C4-2B (cell line): ENCODE measurements at regions not wholly inside any gene's neighbourhood (a gene's known extent, or its start where the extent isn't known, plus 50 kb on each side); places are given as distances from the start of the nearest gene placed in this dataset.

Source experiments
- H3K27ac ChIP-seq: fragments of 450-650 bp; 2 replicates; pipeline ENCODE4 v1.5.1; 2017
- CTCF ChIP-seq: fragments of 450-650 bp; conservative IDR thresholded peaks from 2 replicates; pipeline ENCODE4 v1.5.1; 2017; ENCODE audit warnings: mild to moderate bottlenecking
- ZFX ChIP-seq: fragments of 450-650 bp; IDR thresholded peaks from 2 replicates; pipeline ENCODE4 v1.6.1; 2017

- TF ChIP-seq CTCF = no peak
- TF ChIP-seq ZFX = no peak
- H3K27ac ChIP-seq = no peak overlapping the region
These were observed 250.1 kb downstream of the SQOR start for GRCh38 chr15:45884755-45885445.

GRCh38 chr15:45885801-45886200 is 251.0 kb downstream of the SQOR start:
- TF ChIP-seq ZFX (no peak), CTCF (peak; percentile 8; the same call in 1 of the 2 replicates)
- H3K27ac ChIP-seq = no peak overlapping the region

- H3K27ac ChIP-seq = no peak overlapping the region
- TF ChIP-seq ZFX (no peak), CTCF (no peak)
These were observed 256.9 kb downstream of the SQOR start for GRCh38 chr15:45891766-45892165.

DNA sequence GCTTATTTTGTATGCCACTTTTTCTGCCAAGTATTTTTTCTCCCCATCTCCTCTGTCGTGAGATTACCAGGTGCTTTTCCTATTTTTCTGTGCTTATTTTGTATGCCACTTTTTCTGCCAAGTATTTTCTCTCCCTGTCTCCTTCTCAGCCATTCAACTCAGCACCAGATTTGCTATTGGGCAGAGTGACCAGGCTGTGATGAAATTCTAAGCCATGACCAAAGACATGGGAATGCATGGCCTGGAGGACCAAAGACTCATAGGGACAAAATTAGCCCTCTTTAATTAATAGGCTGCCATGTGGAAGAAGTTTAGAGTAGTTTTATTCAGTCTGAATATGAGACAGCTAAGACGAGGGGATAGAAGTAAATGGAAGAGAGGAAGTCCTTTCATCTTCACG is 257.4 kb downstream of the SQOR start:
- TF ChIP-seq CTCF (no peak), ZFX (no peak)
- no peak overlapping the region for H3K27ac ChIP-seq

DNA sequence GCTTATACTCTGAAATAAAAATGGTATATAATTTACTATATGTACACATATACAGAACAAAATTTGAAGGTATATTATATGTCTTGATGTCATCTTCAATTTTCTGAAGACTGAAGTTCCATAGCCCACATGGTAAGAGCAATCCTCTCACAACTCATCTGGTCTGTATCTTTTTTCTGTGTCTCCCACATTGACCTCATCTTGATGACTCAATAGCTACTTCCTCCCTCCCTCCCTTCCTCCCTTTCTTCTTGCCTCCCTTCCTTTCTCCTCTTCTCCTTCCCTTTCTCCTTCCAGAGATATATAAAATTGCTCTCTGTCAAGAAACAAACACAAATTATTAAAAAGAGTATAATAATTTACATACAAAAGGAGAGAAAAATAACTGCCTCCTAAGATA is 268.5 kb downstream of the SQOR start:
- TF ChIP-seq ZFX (no peak), CTCF (no peak)
- no peak overlapping the region for H3K27ac ChIP-seq

GRCh38 chr15:45904019-45904418 is 269.2 kb downstream of the SQOR start:
- TF ChIP-seq ZFX (no peak), CTCF (no peak)
- H3K27ac ChIP-seq = no peak overlapping the region

- H3K27ac ChIP-seq = no peak overlapping the region
- TF ChIP-seq ZFX (no peak), CTCF (no peak)
These were observed 271.4 kb downstream of the SQOR start for GRCh38 chr15:45906230-45906629.
